Loucy (cell line): ENCODE measurements at regions not wholly inside any gene's neighbourhood (a gene's known extent, or its start where the extent isn't known, plus 50 kb on each side); places are given as distances from the start of the nearest gene placed in this dataset.

ENCODE experiments used
- H2AFZ ChIP-seq: fragments of 200-600 bp; sonication (generic); 2 replicates; pipeline ENCODE4 v1.6.0; 2016; ENCODE audit warnings: antibody characterized with exemption, mild to moderate bottlenecking, low read length, moderate library complexity
- H3F3A ChIP-seq: fragments of 200-600 bp; 2 replicates; pipeline ENCODE4 v1.6.0; 2016; ENCODE audit warnings: antibody characterized with exemption, low read depth, mild to moderate bottlenecking
- H3K27me3 ChIP-seq: fragments of 200-600 bp; sonication (generic); 2 replicates; pipeline ENCODE4 v1.6.1; 2014; ENCODE audit warnings: low read length, mild to moderate bottlenecking; ENCODE audit not compliant: insufficient read depth, poor library complexity, severe bottlenecking
- H3K36me3 ChIP-seq: fragments of 200-600 bp; sonication (generic); 2 replicates; pipeline ENCODE4 v1.6.1; 2016; ENCODE audit warnings: low read length; ENCODE audit not compliant: insufficient read depth
- H3K4me1 ChIP-seq: fragments of 200-600 bp; sonication (generic); 2 replicates; pipeline ENCODE4 v1.5.1; 2014; ENCODE audit warnings: low read length, mild to moderate bottlenecking; ENCODE audit not compliant: insufficient read depth, poor library complexity, severe bottlenecking
- H3K4me2 ChIP-seq: fragments of 200-600 bp; sonication (generic); 2 replicates; pipeline ENCODE4 v1.6.0; 2014; ENCODE audit warnings: antibody characterized with exemption, low read length, low read depth, mild to moderate bottlenecking; ENCODE audit not compliant: poor library complexity, severe bottlenecking
- H3K4me3 ChIP-seq: fragments of 200-600 bp; sonication (generic); 2 replicates; pipeline ENCODE4 v1.5.1; 2014; ENCODE audit warnings: low read length, mild to moderate bottlenecking, mixed read lengths; ENCODE audit not compliant: poor library complexity, severe bottlenecking
- H3K79me2 ChIP-seq: fragments of 200-600 bp; sonication (generic); 2 replicates; pipeline ENCODE4 v1.6.1; 2014; ENCODE audit warnings: low read length; ENCODE audit not compliant: insufficient read depth
- H3K9ac ChIP-seq: fragments of 200-600 bp; sonication (generic); 2 replicates; pipeline ENCODE4 v1.6.0; 2014; ENCODE audit warnings: mild to moderate bottlenecking, low read depth, low read length, moderate library complexity; ENCODE audit not compliant: poor library complexity, severe bottlenecking
- H3K9me2 ChIP-seq: fragments of 200-600 bp; sonication (generic); replicated peaks from 2 replicates; pipeline ENCODE4 v1.6.1; 2016; ENCODE audit warnings: low read depth, low read length, mixed read lengths
- H3K9me3 ChIP-seq: fragments of 200-600 bp; sonication (generic); 2 replicates; pipeline ENCODE4 v1.6.1; 2014; ENCODE audit warnings: mild to moderate bottlenecking, antibody characterized with exemption, low read length, low read depth; ENCODE audit not compliant: insufficient read depth
- H4K20me1 ChIP-seq: fragments of 200-600 bp; sonication (generic); 2 replicates; pipeline ENCODE4 v1.6.0; 2014; ENCODE audit warnings: antibody characterized with exemption, low read length, mild to moderate bottlenecking; ENCODE audit not compliant: insufficient read depth, poor library complexity, severe bottlenecking
- EZH2phosphoT487 ChIP-seq: fragments of 200-600 bp; IDR thresholded peaks from 2 replicates; pipeline ENCODE4 v1.6.1; 2018; ENCODE audit warnings: antibody characterized with exemption, mild to moderate bottlenecking, moderate library complexity, borderline replicate concordance
- TF ChIP-seq, protein P1 (sequence below): fragments of 200-600 bp; sonication (generic); conservative IDR thresholded peaks from 2 replicates; pipeline ENCODE4 v1.5.1; 2014; ENCODE audit warnings: mild to moderate bottlenecking, antibody characterized with exemption, low read length

DNA sequence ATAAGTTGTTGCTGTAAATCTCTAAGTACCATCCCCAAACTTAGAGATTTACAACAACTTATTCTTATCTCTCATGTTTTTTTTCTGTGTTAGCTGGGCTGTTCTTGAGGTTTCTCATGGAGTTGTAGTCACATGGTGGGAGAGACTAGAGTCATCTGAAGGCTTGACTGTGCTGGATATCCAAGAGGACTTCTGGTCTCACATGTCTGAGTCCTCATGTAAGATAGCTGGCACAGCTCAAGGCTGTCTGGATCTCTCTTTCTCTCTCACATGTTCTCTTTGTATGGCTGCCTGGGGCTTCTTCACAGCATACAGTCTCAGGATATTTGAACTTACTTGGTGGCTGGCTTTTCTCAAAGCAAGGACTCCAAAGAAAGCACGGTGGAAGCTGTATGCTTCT, 63.8 kb downstream of the DACT1 start:
- TF ChIP-seq, protein P1, sequence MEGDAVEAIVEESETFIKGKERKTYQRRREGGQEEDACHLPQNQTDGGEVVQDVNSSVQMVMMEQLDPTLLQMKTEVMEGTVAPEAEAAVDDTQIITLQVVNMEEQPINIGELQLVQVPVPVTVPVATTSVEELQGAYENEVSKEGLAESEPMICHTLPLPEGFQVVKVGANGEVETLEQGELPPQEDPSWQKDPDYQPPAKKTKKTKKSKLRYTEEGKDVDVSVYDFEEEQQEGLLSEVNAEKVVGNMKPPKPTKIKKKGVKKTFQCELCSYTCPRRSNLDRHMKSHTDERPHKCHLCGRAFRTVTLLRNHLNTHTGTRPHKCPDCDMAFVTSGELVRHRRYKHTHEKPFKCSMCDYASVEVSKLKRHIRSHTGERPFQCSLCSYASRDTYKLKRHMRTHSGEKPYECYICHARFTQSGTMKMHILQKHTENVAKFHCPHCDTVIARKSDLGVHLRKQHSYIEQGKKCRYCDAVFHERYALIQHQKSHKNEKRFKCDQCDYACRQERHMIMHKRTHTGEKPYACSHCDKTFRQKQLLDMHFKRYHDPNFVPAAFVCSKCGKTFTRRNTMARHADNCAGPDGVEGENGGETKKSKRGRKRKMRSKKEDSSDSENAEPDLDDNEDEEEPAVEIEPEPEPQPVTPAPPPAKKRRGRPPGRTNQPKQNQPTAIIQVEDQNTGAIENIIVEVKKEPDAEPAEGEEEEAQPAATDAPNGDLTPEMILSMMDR, result no peak
- no peak for TF ChIP-seq EZH2phosphoT487
- Histone ChIP-seq H3K4me2 (no peak overlapping the region), H4K20me1 (no peaks in the 10 kb centered on the region), H3K4me1 (no peaks in the 10 kb centered on the region), H3K79me2 (no peaks in the 10 kb centered on the region), H2AFZ (no peak overlapping the region), H3K36me3 (no peaks in the 10 kb centered on the region), H3K9me3 (no peaks in the 10 kb centered on the region), H3K27me3 (no peaks in the 10 kb centered on the region), H3K4me3 (no peak overlapping the region), H3K9ac (no peak overlapping the region), H3K9me2 (no peaks in the 10 kb centered on the region), H3F3A (no peaks in the 10 kb centered on the region)

DNA sequence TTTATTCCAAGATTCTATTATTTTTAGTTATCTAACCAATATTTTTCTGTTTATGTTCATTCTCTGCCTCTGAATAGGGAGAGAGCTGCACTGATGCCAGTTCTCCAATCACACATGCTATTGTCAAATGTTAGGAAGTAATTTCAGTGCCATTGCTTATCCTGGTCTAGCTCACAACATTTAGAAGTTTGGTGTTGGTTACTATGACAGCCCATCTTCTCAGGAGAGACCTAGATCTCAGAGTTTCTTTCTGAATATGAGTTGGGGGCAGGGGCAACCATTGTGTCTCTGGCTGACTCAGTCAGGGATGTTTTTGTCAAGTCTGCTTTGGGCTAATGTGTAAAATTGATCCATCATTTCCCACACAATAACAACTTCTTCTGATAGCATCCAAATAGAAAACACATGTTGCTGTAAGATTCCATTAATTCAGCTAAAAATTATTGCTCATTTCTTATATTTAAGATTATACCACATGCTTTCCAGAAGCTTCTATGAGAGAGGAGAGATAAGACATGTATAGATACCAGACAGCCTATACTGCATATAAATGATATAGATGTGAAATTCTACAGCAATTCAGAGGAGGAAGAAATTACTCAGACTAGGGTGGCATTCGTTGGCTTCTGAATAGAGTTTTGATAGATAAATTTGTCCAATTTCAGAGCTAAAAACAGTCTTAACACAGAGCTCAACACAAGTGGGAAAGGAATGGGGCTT, 64.8 kb downstream of the DACT1 start:
- Histone ChIP-seq H2AFZ (no peak overlapping the region), H3K36me3 (no peaks in the 10 kb centered on the region), H4K20me1 (no peaks in the 10 kb centered on the region), H3K4me2 (no peak overlapping the region), H3K4me1 (no peaks in the 10 kb centered on the region), H3F3A (no peaks in the 10 kb centered on the region), H3K4me3 (no peak overlapping the region), H3K9me3 (no peaks in the 10 kb centered on the region), H3K27me3 (no peaks in the 10 kb centered on the region), H3K9ac (no peak overlapping the region), H3K79me2 (no peaks in the 10 kb centered on the region), H3K9me2 (no peaks in the 10 kb centered on the region)
- TF ChIP-seq, protein P1, result no peak
- no peak for TF ChIP-seq EZH2phosphoT487

DNA sequence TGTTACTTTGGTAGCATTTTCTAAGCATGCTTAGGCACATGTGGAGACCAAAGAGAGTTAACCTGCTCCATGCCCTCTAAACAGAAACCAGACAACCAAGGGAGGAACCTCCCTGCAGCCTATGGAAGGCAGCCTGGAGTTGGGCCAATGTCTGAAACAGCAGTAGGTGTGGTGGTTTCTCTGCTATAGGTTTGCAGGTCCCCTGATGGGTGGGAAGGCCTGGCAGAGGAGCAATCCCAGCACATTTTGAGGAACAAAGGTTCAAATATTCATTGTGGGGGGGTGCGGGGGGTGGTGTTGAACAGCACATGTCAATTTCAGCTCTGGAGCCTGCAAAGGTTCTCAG, 65.4 kb downstream of the DACT1 start:
- H3K4me1 ChIP-seq, result no peaks in the 10 kb centered on the region
- no peak overlapping the region for H2AFZ ChIP-seq
- H3K36me3 ChIP-seq, result no peaks in the 10 kb centered on the region
- no peak overlapping the region for H3K9ac ChIP-seq
- H4K20me1 ChIP-seq, result no peaks in the 10 kb centered on the region
- H3K4me3 ChIP-seq, result no peak overlapping the region
- TF ChIP-seq EZH2phosphoT487, result no peak
- TF ChIP-seq, protein P1, result no peak
- H3K4me2 ChIP-seq, result no peak overlapping the region
- H3K9me3 ChIP-seq, result no peaks in the 10 kb centered on the region
- no peaks in the 10 kb centered on the region for H3K9me2 ChIP-seq
- no peaks in the 10 kb centered on the region for H3F3A ChIP-seq
- H3K79me2 ChIP-seq, result no peaks in the 10 kb centered on the region
- no peaks in the 10 kb centered on the region for H3K27me3 ChIP-seq
